ENCODE measurements at regions not wholly inside any gene's neighbourhood (a gene's known extent, or its start where the extent isn't known, plus 50 kb on each side); places are given as distances from the start of the nearest gene placed in this dataset.

GRCh38 chr12:125203145-125203765, 138.0 kb downstream of the AACS start:
- H3K4me1 ChIP-seq (ENCODE audit: control insufficient read depth, insufficient read depth, low read length, poor library complexity, severe bottlenecking), result no peaks in the 10 kb centered on the region
- Mint-ChIP-seq H3K4me3 (no peak overlapping the region), H3K36me3 (no peaks in the 10 kb centered on the region), H3K9me3 (peaks cover 0 to 3% (median 0%) of the 10 kb centered on the region in 7 donors), H3K4me1 (no peaks in the 10 kb centered on the region), H3K27me3 (peaks cover 24% of the 10 kb centered on the region), H3K27ac (no peak overlapping the region)
- no peaks in the 10 kb centered on the region for H3K36me3 ChIP-seq (ENCODE audit: control insufficient read depth, insufficient read depth, low read length)
- no peak overlapping the region for H3K4me3 ChIP-seq (ENCODE audit: low read depth, low read length)
- H3K27me3 ChIP-seq (ENCODE audit: control insufficient read depth, insufficient read depth, low read length), result no peaks in the 10 kb centered on the region
- ATAC-seq (ENCODE audit: low read depth in 2 of 2) (no peak), DNase-seq (no peak)
- H3K27ac ChIP-seq (ENCODE audit: insufficient read depth, low read length, poor library complexity, severe bottlenecking), result no peak overlapping the region
- H3K9me3 ChIP-seq (ENCODE audit: control insufficient read depth in 2 of 2, low read length in 2 of 2), result no peaks in the 10 kb centered on the region

GRCh38 chr12:125205386-125205785, 140.2 kb downstream of the AACS start:
- no peak overlapping the region for H3K4me3 Mint-ChIP-seq
- H3K9me3 ChIP-seq (ENCODE audit: control insufficient read depth in 2 of 2, low read length in 2 of 2), result no peaks in the 10 kb centered on the region
- H3K27me3 Mint-ChIP-seq, result peaks cover 18% of the 10 kb centered on the region
- no peak overlapping the region for H3K4me3 ChIP-seq (ENCODE audit: low read depth, low read length)
- DNase-seq (no peak), ATAC-seq (ENCODE audit: low read depth in 2 of 2) (no peak)
- H3K4me1 Mint-ChIP-seq, result peaks cover 0 to 6% (median 0%) of the 10 kb centered on the region in 4 donors
- no peak overlapping the region for H3K27ac ChIP-seq (ENCODE audit: insufficient read depth, low read length, poor library complexity, severe bottlenecking)
- H3K27ac Mint-ChIP-seq, result no peak overlapping the region
- H3K4me1 ChIP-seq (ENCODE audit: control insufficient read depth, insufficient read depth, low read length, poor library complexity, severe bottlenecking), result no peaks in the 10 kb centered on the region
- H3K9me3 Mint-ChIP-seq, result peaks cover 0 to 3% (median 0%) of the 10 kb centered on the region in 7 donors
- H3K36me3 ChIP-seq (ENCODE audit: control insufficient read depth, insufficient read depth, low read length), result no peaks in the 10 kb centered on the region
- H3K27me3 ChIP-seq (ENCODE audit: control insufficient read depth, insufficient read depth, low read length), result no peaks in the 10 kb centered on the region
- no peaks in the 10 kb centered on the region for H3K36me3 Mint-ChIP-seq

GRCh38 chr12:125206711-125207110, 141.5 kb downstream of the AACS start:
- Mint-ChIP-seq H3K27me3 (peaks cover 18% of the 10 kb centered on the region), H3K4me1 (peaks cover 0 to 6% (median 0%) of the 10 kb centered on the region in 4 donors), H3K36me3 (no peaks in the 10 kb centered on the region), H3K9me3 (peaks cover 0 to 3% (median 0%) of the 10 kb centered on the region in 7 donors), H3K27ac (no peak overlapping the region), H3K4me3 (no peak overlapping the region)
- Histone ChIP-seq H3K36me3 (ENCODE audit: control insufficient read depth, insufficient read depth, low read length) (no peaks in the 10 kb centered on the region), H3K27me3 (ENCODE audit: control insufficient read depth, insufficient read depth, low read length) (no peaks in the 10 kb centered on the region), H3K4me1 (ENCODE audit: control insufficient read depth, insufficient read depth, low read length, poor library complexity, severe bottlenecking) (no peaks in the 10 kb centered on the region), H3K9me3 (ENCODE audit: control insufficient read depth in 2 of 2, low read length in 2 of 2) (no peaks in the 10 kb centered on the region), H3K4me3 (ENCODE audit: low read depth, low read length) (no peak overlapping the region), H3K27ac (ENCODE audit: insufficient read depth, low read length, poor library complexity, severe bottlenecking) (no peak overlapping the region)
- ATAC-seq (ENCODE audit: low read depth in 2 of 2) (no peak), DNase-seq (no peak)

GRCh38 chr12:125208334-125208733, 143.1 kb downstream of the AACS start:
- peaks cover 0 to 6% (median 0%) of the 10 kb centered on the region in 4 donors for H3K4me1 Mint-ChIP-seq
- Histone ChIP-seq H3K36me3 (ENCODE audit: control insufficient read depth, insufficient read depth, low read length) (no peaks in the 10 kb centered on the region), H3K4me1 (ENCODE audit: control insufficient read depth, insufficient read depth, low read length, poor library complexity, severe bottlenecking) (no peaks in the 10 kb centered on the region), H3K27me3 (ENCODE audit: control insufficient read depth, insufficient read depth, low read length) (no peaks in the 10 kb centered on the region), H3K9me3 (ENCODE audit: control insufficient read depth in 2 of 2, low read length in 2 of 2) (no peaks in the 10 kb centered on the region), H3K4me3 (ENCODE audit: low read depth, low read length) (no peak overlapping the region), H3K27ac (ENCODE audit: insufficient read depth, low read length, poor library complexity, severe bottlenecking) (no peak overlapping the region)
- no peak overlapping the region for H3K4me3 Mint-ChIP-seq
- DNase-seq, result no peak
- H3K27me3 Mint-ChIP-seq, result peaks cover 6% of the 10 kb centered on the region
- no peaks in the 10 kb centered on the region for H3K36me3 Mint-ChIP-seq
- H3K9me3 Mint-ChIP-seq, result peaks cover 0 to 3% (median 0%) of the 10 kb centered on the region in 7 donors
- peak overlapping the region in 1 of 3 donors; percentile 0 for H3K27ac Mint-ChIP-seq
- no peak for ATAC-seq (ENCODE audit: low read depth in 2 of 2)

- peaks cover 0 to 6% (median 0%) of the 10 kb centered on the region in 4 donors for H3K4me1 Mint-ChIP-seq
- H3K27ac Mint-ChIP-seq, result no peak overlapping the region
- H3K27ac ChIP-seq (ENCODE audit: insufficient read depth, low read length, poor library complexity, severe bottlenecking), result no peak overlapping the region
- H3K36me3 ChIP-seq (ENCODE audit: control insufficient read depth, insufficient read depth, low read length), result no peaks in the 10 kb centered on the region
- DNase-seq, result no peak
- ATAC-seq (ENCODE audit: low read depth in 2 of 2), result no peak
- H3K4me3 ChIP-seq (ENCODE audit: low read depth, low read length), result no peak overlapping the region
- no peaks in the 10 kb centered on the region for H3K9me3 ChIP-seq (ENCODE audit: control insufficient read depth in 2 of 2, low read length in 2 of 2)
- H3K4me1 ChIP-seq (ENCODE audit: control insufficient read depth, insufficient read depth, low read length, poor library complexity, severe bottlenecking), result no peaks in the 10 kb centered on the region
- peaks cover 0 to 3% (median 0%) of the 10 kb centered on the region in 7 donors for H3K9me3 Mint-ChIP-seq
- H3K27me3 ChIP-seq (ENCODE audit: control insufficient read depth, insufficient read depth, low read length), result no peaks in the 10 kb centered on the region
- no peaks in the 10 kb centered on the region for H3K36me3 Mint-ChIP-seq
- H3K27me3 Mint-ChIP-seq, result peaks cover 6% of the 10 kb centered on the region
- no peak overlapping the region for H3K4me3 Mint-ChIP-seq
Measured at GRCh38 chr12:125208942-125209341, 143.7 kb downstream of the AACS start.

GRCh38 chr12:125210104-125210755, 145.0 kb downstream of the AACS start:
- Mint-ChIP-seq H3K36me3 (no peaks in the 10 kb centered on the region), H3K9me3 (peaks cover 0 to 3% (median 0%) of the 10 kb centered on the region in 7 donors), H3K27me3 (peaks cover 6% of the 10 kb centered on the region), H3K4me3 (no peak overlapping the region), H3K4me1 (peaks cover 0 to 6% (median 0%) of the 10 kb centered on the region in 4 donors), H3K27ac (peak overlapping the region in 1 of 3 donors; percentile 15)
- DNase-seq (no peak), ATAC-seq (ENCODE audit: low read depth in 2 of 2) (no peak)
- H3K27me3 ChIP-seq (ENCODE audit: control insufficient read depth, insufficient read depth, low read length), result no peaks in the 10 kb centered on the region
- no peak overlapping the region for H3K27ac ChIP-seq (ENCODE audit: insufficient read depth, low read length, poor library complexity, severe bottlenecking)
- no peaks in the 10 kb centered on the region for H3K36me3 ChIP-seq (ENCODE audit: control insufficient read depth, insufficient read depth, low read length)
- H3K9me3 ChIP-seq (ENCODE audit: control insufficient read depth in 2 of 2, low read length in 2 of 2), result no peaks in the 10 kb centered on the region
- H3K4me1 ChIP-seq (ENCODE audit: control insufficient read depth, insufficient read depth, low read length, poor library complexity, severe bottlenecking), result no peaks in the 10 kb centered on the region
- H3K4me3 ChIP-seq (ENCODE audit: low read depth, low read length), result no peak overlapping the region

GRCh38 chr12:125211464-125211863, 146.2 kb downstream of the AACS start:
- Histone ChIP-seq H3K9me3 (ENCODE audit: control insufficient read depth in 2 of 2, low read length in 2 of 2) (no peaks in the 10 kb centered on the region), H3K36me3 (ENCODE audit: control insufficient read depth, insufficient read depth, low read length) (no peaks in the 10 kb centered on the region), H3K27ac (ENCODE audit: insufficient read depth, low read length, poor library complexity, severe bottlenecking) (no peak overlapping the region), H3K4me3 (ENCODE audit: low read depth, low read length) (no peak overlapping the region), H3K27me3 (ENCODE audit: control insufficient read depth, insufficient read depth, low read length) (no peaks in the 10 kb centered on the region), H3K4me1 (ENCODE audit: control insufficient read depth, insufficient read depth, low read length, poor library complexity, severe bottlenecking) (no peaks in the 10 kb centered on the region)
- Mint-ChIP-seq H3K4me3 (no peak overlapping the region), H3K9me3 (peaks cover 0 to 3% (median 0%) of the 10 kb centered on the region in 7 donors), H3K36me3 (no peaks in the 10 kb centered on the region), H3K27ac (no peak overlapping the region), H3K27me3 (peaks cover 6% of the 10 kb centered on the region), H3K4me1 (peaks cover 0 to 6% (median 0%) of the 10 kb centered on the region in 4 donors)
- ATAC-seq (ENCODE audit: low read depth in 2 of 2), result no peak
- DNase-seq, result no peak

GRCh38 chr12:125214289-125214688, 149.1 kb downstream of the AACS start:
- H3K9me3 Mint-ChIP-seq, result peaks cover 0 to 2% (median 0%) of the 10 kb centered on the region in 7 donors
- H3K4me3 Mint-ChIP-seq, result no peak overlapping the region
- no peaks in the 10 kb centered on the region for H3K9me3 ChIP-seq (ENCODE audit: control insufficient read depth in 2 of 2, low read length in 2 of 2)
- H3K4me1 Mint-ChIP-seq, result peaks cover 0 to 6% (median 0%) of the 10 kb centered on the region in 4 donors
- no peaks in the 10 kb centered on the region for H3K36me3 Mint-ChIP-seq
- H3K27ac Mint-ChIP-seq, result no peak overlapping the region
- ATAC-seq (ENCODE audit: low read depth in 2 of 2) (no peak), DNase-seq (no peak)
- H3K27ac ChIP-seq (ENCODE audit: insufficient read depth, low read length, poor library complexity, severe bottlenecking), result no peak overlapping the region
- no peaks in the 10 kb centered on the region for H3K36me3 ChIP-seq (ENCODE audit: control insufficient read depth, insufficient read depth, low read length)
- peaks cover 6% of the 10 kb centered on the region for H3K27me3 Mint-ChIP-seq
- H3K27me3 ChIP-seq (ENCODE audit: control insufficient read depth, insufficient read depth, low read length), result no peaks in the 10 kb centered on the region
- H3K4me1 ChIP-seq (ENCODE audit: control insufficient read depth, insufficient read depth, low read length, poor library complexity, severe bottlenecking), result no peaks in the 10 kb centered on the region
- no peak overlapping the region for H3K4me3 ChIP-seq (ENCODE audit: low read depth, low read length)
